GM12891 (cell line): ENCODE measurements at regions not wholly inside any gene's neighbourhood (a gene's known extent, or its start where the extent isn't known, plus 50 kb on each side); places are given as distances from the start of the nearest gene placed in this dataset.

ENCODE experiments used
- PAX5 ChIP-seq: IDR thresholded peaks from 2 replicates; pipeline ENCODE4 v1.6.1; 2011; ENCODE audit warnings: low read length, moderate library complexity, mild to moderate bottlenecking; ENCODE audit not compliant: insufficient read depth, severe bottlenecking
- POLR2A ChIP-seq: IDR thresholded peaks from 2 replicates; pipeline ENCODE4 v1.6.1; 2011; ENCODE audit warnings: low read depth, low read length, control low read depth
- POLR2AphosphoS5 ChIP-seq: IDR thresholded peaks from 2 replicates; pipeline ENCODE4 v1.6.1; 2011; ENCODE audit warnings: low read depth, low read length, control low read depth
- POU2F2 ChIP-seq: IDR thresholded peaks from 2 replicates; pipeline ENCODE4 v1.6.1; 2011; ENCODE audit warnings: low read depth, mild to moderate bottlenecking, control low read depth, low read length, moderate library complexity
- SPI1 ChIP-seq: IDR thresholded peaks from 2 replicates; pipeline ENCODE4 v1.6.1; 2011; ENCODE audit warnings: low read depth, low read length, control low read depth
- TAF1 ChIP-seq: IDR thresholded peaks from 2 replicates; pipeline ENCODE4 v1.6.1; 2011; ENCODE audit warnings: low read depth, low read length, control low read depth

- no peak for TF ChIP-seq POLR2A
- TF ChIP-seq PAX5, result no peak
- TF ChIP-seq SPI1, result no peak
- TF ChIP-seq POLR2AphosphoS5, result no peak
- TF ChIP-seq POU2F2, result no peak
- no peak for TF ChIP-seq TAF1
Measured at GRCh38 chr12:125208942-125209341, 143.7 kb downstream of the AACS start.
